ENCODE measurements at regions not wholly inside any gene's neighbourhood (a gene's known extent, or its start where the extent isn't known, plus 50 kb on each side); places are given as distances from the start of the nearest gene placed in this dataset.

GRCh38 chr10:69710008-69710888 is 80.2 kb downstream of the FAM241B start:
- peaks cover 59% of the 10 kb centered on the region for H3K27me3 Mint-ChIP-seq
- no peak overlapping the region for H3K27ac Mint-ChIP-seq
- H3K4me3 Mint-ChIP-seq = no peak overlapping the region
- no peak for ATAC-seq
- no peaks in the 10 kb centered on the region for H3K9me3 Mint-ChIP-seq
- H3K4me1 Mint-ChIP-seq = no peaks in the 10 kb centered on the region
- no peaks in the 10 kb centered on the region for H3K36me3 Mint-ChIP-seq

- Mint-ChIP-seq H3K4me1 (no peaks in the 10 kb centered on the region), H3K4me3 (no peak overlapping the region), H3K36me3 (no peaks in the 10 kb centered on the region), H3K27ac (no peak overlapping the region), H3K27me3 (peaks cover 52% of the 10 kb centered on the region), H3K9me3 (no peaks in the 10 kb centered on the region)
- no peak for ATAC-seq
Observed at GRCh38 chr10:69712342-69712741, 82.3 kb downstream of the FAM241B start.

GRCh38 chr10:69714572-69714971 is 84.5 kb downstream of the FAM241B start:
- Mint-ChIP-seq H3K36me3 (no peaks in the 10 kb centered on the region), H3K4me3 (no peak overlapping the region), H3K4me1 (no peaks in the 10 kb centered on the region), H3K27me3 (peaks cover 33% of the 10 kb centered on the region), H3K9me3 (no peaks in the 10 kb centered on the region), H3K27ac (no peak overlapping the region)
- ATAC-seq = no peak

- H3K4me1 Mint-ChIP-seq = no peaks in the 10 kb centered on the region
- H3K36me3 Mint-ChIP-seq = no peaks in the 10 kb centered on the region
- no peak overlapping the region for H3K27ac Mint-ChIP-seq
- no peak for ATAC-seq
- no peak overlapping the region for H3K4me3 Mint-ChIP-seq
- no peaks in the 10 kb centered on the region for H3K9me3 Mint-ChIP-seq
- H3K27me3 Mint-ChIP-seq = peaks cover 27% of the 10 kb centered on the region
Observed at GRCh38 chr10:69715156-69715898, 85.3 kb downstream of the FAM241B start.

- no peaks in the 10 kb centered on the region for H3K4me1 Mint-ChIP-seq
- no peak for ATAC-seq
- H3K36me3 Mint-ChIP-seq = no peaks in the 10 kb centered on the region
- no peaks in the 10 kb centered on the region for H3K9me3 Mint-ChIP-seq
- no peak overlapping the region for H3K4me3 Mint-ChIP-seq
- no peak overlapping the region for H3K27ac Mint-ChIP-seq
- H3K27me3 Mint-ChIP-seq = peaks cover 21% of the 10 kb centered on the region
Observed at GRCh38 chr10:69715899-69716606, 85.7 kb upstream of the COL13A1 start.

- Mint-ChIP-seq H3K9me3 (peaks cover 4% of the 10 kb centered on the region), H3K27ac (no peak overlapping the region), H3K4me3 (no peak overlapping the region), H3K27me3 (peaks cover 14% of the 10 kb centered on the region), H3K36me3 (no peaks in the 10 kb centered on the region), H3K4me1 (no peaks in the 10 kb centered on the region)
- peak; percentile 14 for ATAC-seq
Observed at GRCh38 chr10:69716711-69717560, 84.8 kb upstream of the COL13A1 start.

- H3K36me3 Mint-ChIP-seq = no peaks in the 10 kb centered on the region
Observed at GRCh38 chr10:69718951-69719350, 82.8 kb upstream of the COL13A1 start.

GRCh38 chr10:69721690-69722310 is 79.9 kb upstream of the COL13A1 start:
- H3K27ac Mint-ChIP-seq = no peak overlapping the region
- H3K27me3 Mint-ChIP-seq = peaks cover 22% of the 10 kb centered on the region

More at GRCh38 chr10:69718951-69719350, 82.8 kb upstream of the COL13A1 start:
- ATAC-seq = no peak
- Mint-ChIP-seq H3K4me1 (no peaks in the 10 kb centered on the region), H3K4me3 (no peak overlapping the region), H3K27me3 (peaks cover 8% of the 10 kb centered on the region), H3K9me3 (peaks cover 4% of the 10 kb centered on the region), H3K27ac (no peak overlapping the region)

GRCh38 chr10:69723653-69724052 is 78.1 kb upstream of the COL13A1 start:
- Mint-ChIP-seq H3K27ac (no peak overlapping the region), H3K4me1 (no peaks in the 10 kb centered on the region), H3K4me3 (no peak overlapping the region), H3K27me3 (peaks cover 28% of the 10 kb centered on the region), H3K36me3 (no peaks in the 10 kb centered on the region), H3K9me3 (peaks cover 4% of the 10 kb centered on the region)
- ATAC-seq = no peak

More at GRCh38 chr10:69721690-69722310, 79.9 kb upstream of the COL13A1 start:
- no peaks in the 10 kb centered on the region for H3K4me1 Mint-ChIP-seq
- H3K9me3 Mint-ChIP-seq = peaks cover 4% of the 10 kb centered on the region
- no peak for ATAC-seq
- H3K36me3 Mint-ChIP-seq = no peaks in the 10 kb centered on the region
- no peak overlapping the region for H3K4me3 Mint-ChIP-seq

- H3K36me3 Mint-ChIP-seq = no peaks in the 10 kb centered on the region
- no peak for ATAC-seq
- H3K4me1 Mint-ChIP-seq = no peaks in the 10 kb centered on the region
- peaks cover 36% of the 10 kb centered on the region for H3K27me3 Mint-ChIP-seq
- no peaks in the 10 kb centered on the region for H3K9me3 Mint-ChIP-seq
- no peak overlapping the region for H3K27ac Mint-ChIP-seq
- no peak overlapping the region for H3K4me3 Mint-ChIP-seq
Observed at GRCh38 chr10:69726850-69727249, 74.9 kb upstream of the COL13A1 start.

- peaks cover 49% of the 10 kb centered on the region for H3K27me3 Mint-ChIP-seq
- no peak for ATAC-seq
- no peaks in the 10 kb centered on the region for H3K9me3 Mint-ChIP-seq
- no peak overlapping the region for H3K4me3 Mint-ChIP-seq
- no peak overlapping the region for H3K27ac Mint-ChIP-seq
- H3K36me3 Mint-ChIP-seq = no peaks in the 10 kb centered on the region
- H3K4me1 Mint-ChIP-seq = no peaks in the 10 kb centered on the region
Observed at GRCh38 chr10:69728335-69728870, 73.3 kb upstream of the COL13A1 start.

- no peak for ATAC-seq
- Mint-ChIP-seq H3K9me3 (no peaks in the 10 kb centered on the region), H3K4me3 (no peak overlapping the region), H3K27ac (no peak overlapping the region), H3K4me1 (no peaks in the 10 kb centered on the region), H3K36me3 (no peaks in the 10 kb centered on the region), H3K27me3 (peaks cover 43% of the 10 kb centered on the region)
Observed at GRCh38 chr10:69729326-69730048, 72.2 kb upstream of the COL13A1 start.

- peaks cover 34% of the 10 kb centered on the region for H3K27me3 Mint-ChIP-seq
- no peaks in the 10 kb centered on the region for H3K9me3 Mint-ChIP-seq
- H3K36me3 Mint-ChIP-seq = no peaks in the 10 kb centered on the region
- H3K4me1 Mint-ChIP-seq = no peaks in the 10 kb centered on the region
- no peak overlapping the region for H3K4me3 Mint-ChIP-seq
- ATAC-seq = peak; percentile 2
- H3K27ac Mint-ChIP-seq = no peak overlapping the region
Observed at GRCh38 chr10:69730251-69731156, 71.2 kb upstream of the COL13A1 start.

Data from stimulated activated memory B cell treated with anti-CD40 and anti-IgM and Interleukin-4, amounts not matched to agents 10 μg/mL and 1 μg/mL and 100 μg/mL, for 72 hours (primary cell).